ENCODE measurements at regions not wholly inside any gene's neighbourhood (a gene's known extent, or its start where the extent isn't known, plus 50 kb on each side); places are given as distances from the start of the nearest gene placed in this dataset.

DNA sequence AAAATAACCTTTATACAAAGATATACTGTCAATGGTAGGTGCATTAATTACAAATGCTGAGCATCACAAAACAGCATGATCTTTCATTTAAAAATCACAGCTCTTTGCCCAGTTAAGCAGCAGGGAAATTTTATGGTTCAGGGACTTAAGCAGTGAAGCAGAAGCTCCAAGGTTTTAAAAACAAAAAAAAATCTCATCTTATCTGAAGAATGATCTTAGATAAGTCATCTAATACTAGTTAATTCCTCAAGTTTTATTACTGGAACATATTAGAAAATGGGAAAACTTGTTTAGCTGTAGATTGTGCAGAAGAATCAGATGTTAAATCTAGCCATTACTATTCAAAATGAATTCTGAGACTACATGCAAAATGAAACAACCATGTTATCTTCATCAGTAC lies 289.9 kb downstream of the GASK1B start:
- DNase-seq (ENCODE audit: low spot score), result no peak

DNA sequence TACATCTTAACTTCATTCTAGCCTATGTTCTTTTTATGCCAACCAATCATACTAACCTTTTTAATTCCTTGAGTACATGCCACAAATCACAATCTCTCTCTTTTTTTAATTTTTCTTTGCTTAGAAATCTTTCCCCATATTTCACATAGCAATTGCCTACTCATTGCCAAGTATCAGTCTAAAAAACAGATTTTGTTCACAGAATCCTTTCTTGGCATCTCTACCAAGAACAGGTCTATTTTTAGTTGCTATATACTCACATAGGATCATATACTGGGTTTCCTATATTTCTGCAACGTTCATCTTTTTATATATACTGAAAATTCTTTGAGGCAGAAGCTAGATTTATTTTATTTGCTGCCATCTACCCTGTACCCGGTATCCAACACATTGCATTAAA lies 292.1 kb downstream of the GASK1B start:
- DNase-seq (ENCODE audit: low spot score), result no peak

DNA sequence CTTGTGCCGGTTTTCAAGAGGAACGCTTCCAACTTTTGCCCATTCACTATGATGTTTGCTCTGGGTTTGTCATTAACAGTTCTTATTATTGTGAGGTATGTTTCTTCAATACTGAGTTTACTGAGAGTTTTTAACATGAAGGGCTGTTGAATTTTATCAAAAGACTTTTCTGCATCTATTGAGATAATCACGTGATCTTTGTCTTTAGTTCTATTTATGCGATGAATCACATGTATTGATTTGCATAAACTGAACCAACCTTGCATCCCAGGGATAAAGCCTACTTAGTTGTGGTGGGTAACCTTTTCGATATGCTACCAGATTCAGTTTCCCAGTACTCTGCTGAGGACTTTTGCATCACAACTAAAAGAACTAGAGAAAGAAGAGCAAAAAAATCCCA lies 318.0 kb downstream of the GASK1B start:
- no peak for DNase-seq (ENCODE audit: low spot score)

DNA sequence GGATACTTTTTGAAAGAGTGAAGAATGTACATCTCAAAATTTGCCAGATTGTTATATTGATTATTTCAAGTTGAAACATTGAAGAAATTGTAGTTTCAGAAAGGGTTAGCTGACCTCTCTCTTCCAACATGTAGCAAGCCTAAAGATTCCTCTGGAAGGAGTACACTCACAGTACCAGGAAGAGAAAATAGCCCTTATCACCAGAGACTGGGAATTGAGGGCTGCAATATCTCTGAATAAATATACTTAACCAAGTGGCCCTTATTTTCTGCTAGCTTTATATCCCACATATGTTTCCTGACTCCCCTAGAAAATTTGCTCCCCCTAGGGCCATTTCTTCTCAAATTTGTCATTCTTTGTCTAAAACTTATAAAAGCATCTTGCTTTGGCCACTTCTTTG lies 332.2 kb downstream of the GASK1B start:
- DNase-seq (ENCODE audit: low spot score), result no peak

DNA sequence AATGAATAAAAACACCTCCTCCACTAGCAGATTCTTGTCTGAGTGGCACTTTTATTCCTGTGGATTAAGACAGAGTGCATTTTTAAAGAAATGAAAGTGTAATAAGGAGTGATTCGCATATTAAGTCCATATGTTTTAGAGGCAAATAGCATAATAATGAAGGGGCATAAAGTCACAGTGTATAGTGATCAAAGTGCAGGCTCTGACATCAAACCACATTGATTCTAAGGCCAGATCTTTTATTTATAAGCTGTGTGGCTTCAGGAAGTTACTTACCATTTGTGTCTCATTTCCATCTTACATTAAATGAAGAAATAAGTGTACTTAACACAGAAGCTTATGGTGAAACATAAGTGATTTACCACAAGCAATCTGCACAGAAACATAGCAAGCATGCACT lies 332.8 kb downstream of the GASK1B start:
- no peak for DNase-seq (ENCODE audit: low spot score)

DNA sequence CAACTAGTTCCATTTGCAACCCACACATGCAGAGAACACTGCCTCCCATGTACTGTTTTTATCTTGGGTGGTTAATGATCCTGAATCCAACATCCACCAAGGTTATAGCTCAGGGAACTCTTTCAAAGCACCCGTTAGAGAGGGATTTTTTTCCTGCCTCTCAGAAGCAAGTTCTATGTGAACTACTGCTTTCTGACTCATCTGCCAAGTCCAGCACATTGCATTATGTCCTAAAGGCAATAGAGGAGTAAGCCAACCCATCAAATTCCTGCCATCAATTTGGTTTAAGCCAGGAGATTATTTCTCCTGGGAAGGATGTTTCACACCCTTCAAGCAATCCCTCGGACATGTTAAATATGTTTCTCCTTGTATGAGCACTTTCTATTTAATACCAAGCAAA lies 334.5 kb downstream of the GASK1B start:
- DNase-seq (ENCODE audit: low spot score), result no peak

DNA sequence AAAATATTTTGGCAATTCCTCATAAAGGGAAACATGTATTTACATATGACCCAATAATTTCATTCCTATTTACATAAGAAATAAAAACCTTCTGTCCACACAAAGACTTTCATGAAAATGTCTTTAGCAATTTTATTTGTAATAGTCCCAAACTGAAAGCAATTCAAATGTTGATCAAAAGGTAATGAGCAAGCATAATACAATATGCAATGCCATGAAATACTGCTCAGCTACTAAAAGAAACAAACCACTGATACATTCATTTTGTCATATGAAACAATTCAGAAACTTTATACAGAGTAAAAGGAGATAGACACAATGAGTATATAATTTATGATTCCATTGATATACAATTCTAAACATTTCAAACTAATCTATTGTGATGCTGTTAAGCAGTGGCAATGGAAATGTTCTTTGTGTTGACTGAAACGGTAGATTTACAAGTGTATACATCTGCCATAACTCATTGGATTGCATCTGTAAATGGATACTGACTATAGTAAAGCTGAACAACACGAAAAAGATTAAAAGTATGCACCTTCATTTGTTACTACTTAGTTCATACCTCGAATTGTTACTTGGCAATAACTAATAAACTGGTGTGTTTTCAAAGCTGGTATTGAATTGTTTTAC lies 335.6 kb downstream of the GASK1B start:
- DNase-seq (ENCODE audit: low spot score), result no peak

DNA sequence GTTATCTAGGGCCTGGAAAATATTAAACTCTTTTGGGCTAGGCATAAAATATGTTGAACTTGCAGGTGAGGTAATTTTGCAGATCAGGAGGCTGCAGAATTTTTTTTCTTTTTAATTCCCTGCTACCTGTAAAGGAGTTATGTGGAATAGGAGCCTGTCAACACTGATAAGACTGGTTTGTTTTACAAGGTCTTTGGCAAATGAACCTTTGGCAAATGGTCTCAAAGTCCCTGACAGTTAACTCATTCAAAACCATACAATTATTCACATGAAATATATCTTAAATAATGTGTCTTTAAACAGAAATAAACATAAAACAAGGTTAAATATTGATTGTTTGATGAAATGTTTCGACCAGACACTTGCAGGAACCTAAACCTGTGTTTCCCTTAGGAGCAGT lies 340.2 kb downstream of the GASK1B start:
- DNase-seq (ENCODE audit: low spot score), result no peak

DNA sequence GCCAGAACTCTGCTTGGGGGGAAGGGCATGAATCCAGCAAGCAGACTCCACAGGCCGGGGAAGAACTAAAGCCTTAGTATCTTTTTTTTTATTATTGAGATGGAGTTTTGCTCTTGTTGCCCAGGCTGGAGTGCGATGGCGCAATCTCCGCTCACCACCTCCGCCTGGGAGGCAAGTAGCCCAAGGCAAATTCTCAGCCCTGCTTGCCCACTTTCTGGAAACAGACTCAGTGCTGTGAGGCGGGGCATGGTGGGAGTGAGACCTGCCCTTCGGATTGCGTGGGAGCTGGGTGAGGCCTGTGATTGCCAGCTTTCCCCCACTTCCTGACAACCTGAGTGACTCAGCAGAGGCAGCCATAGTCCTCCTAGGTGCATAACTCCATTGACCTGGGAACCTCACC lies 348.8 kb downstream of the GASK1B start:
- DNase-seq (ENCODE audit: low spot score), result no peak

DNA sequence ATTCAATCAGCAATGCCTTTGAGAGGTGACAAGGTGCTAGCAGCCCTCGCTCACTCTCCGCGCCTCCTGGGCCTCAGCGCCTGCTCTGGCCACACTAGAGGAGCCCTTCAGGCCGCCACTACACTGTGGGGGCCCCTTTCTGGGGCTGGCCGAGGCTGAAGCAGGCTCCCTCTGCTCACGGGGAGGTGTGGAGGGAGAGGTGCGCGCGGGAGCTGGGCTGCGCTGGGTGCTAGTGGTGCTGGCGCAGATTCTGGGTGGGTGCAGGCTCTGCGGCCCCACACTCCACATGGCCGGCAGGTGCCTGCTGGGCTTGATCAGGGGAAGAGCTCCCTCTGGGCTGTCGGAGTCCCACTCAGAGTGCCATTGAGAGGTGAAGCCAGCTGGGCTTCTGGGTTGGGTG lies 351.0 kb downstream of the GASK1B start:
- no peak for DNase-seq (ENCODE audit: low spot score)

DNA sequence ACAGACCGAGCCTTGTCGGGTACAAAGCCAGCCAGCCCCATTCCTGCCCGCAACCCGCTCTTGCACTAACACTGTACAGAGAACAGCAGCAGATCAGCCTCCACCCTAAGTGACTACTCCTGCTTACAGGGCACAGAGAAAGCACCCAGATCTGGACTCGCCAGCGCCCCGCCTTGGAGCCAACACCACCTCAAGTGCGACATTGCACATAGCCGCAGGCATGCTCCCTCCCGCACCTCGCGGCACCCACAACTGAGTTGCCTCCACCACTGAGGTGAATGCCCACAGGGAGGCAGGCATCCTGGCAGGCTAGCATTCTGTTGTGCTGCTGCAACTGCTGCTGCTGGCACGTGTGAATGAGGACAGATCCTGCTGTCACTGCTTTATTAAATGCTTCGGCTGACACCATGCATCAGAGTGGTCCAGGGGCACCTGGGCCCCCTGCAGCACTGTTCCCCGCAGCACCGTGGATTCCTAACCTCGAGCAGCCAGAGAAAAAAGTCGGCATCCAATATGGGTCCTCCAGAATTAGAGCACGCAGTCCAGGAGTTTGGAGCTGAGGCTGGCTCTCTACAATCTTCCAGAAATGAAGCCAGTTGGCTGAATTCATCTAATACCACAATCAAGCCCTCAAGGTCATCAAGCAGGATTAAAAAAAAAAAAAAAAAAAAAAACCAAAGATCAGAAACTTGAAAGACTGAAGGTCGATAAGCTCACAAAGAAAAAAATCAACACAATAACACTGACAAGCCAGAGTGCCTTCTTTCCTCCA lies 352.9 kb downstream of the GASK1B start:
- no peak for DNase-seq (ENCODE audit: low spot score)

DNA sequence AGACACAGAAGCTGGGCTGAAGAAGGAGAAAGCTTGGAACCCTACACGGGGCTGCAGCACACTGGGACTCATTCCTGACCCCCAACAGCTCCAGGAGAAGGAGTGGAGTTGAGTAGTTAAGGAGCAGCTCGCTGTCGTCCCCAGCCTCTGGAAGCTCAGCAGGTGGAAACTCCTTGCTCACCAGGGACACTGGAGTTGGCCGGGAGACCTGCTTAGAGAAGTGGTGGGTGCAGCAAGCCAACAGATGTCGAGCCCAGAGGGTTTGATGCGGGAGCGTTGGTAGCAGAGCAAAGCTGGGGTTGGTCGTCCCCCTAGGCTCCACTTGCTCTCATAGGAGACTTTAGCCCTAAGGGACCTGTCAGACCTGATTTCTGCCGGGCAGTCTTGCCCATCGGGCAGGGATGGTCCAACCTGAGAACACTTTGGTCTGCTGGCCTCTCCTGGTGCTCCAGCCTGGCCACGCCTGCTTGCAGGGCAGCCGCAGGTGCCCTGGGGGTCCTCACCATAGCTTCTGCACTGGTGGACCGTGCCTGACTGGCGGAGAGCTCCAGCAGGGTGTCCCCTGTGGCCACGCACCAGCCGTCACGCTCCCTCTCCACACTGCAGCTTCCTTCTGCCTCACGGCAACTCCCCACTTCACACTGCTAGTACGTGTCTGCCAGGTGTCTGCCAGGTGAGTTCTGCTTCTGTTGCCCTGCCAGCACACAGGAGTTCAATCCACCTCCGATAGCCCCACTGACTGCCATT lies 353.7 kb downstream of the GASK1B start:
- DNase-seq (ENCODE audit: low spot score), result no peak

DNA sequence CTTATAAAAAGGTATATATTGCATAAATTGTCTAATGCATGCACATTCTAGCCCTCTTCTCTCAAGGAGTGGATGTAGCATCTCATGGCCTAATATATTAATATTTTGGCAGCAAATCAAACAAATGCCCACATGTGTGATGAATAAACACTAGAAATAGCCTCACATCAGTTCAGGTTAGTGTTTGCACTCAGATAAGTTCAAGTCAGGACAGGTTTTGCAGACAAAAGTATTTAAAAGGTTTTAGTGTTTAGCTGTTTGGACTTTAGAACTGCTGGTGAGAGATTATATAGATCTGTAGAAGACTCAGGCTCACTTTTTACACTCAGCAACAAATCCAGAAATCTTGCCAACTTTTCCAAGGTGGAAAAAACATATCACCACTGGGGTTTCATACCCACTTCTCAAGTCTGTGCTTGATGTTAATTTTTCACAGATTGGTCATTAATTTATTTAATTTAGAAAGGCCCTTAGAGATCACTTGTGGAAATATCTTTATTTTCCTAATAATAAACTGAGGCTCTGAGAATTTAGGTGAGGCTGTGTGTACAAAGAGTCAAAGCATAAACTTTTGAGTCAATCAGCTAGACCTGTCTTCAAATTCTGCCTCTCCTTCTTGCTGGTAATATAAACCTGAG lies 362.6 kb downstream of the GASK1B start:
- no peak for DNase-seq (ENCODE audit: low spot score)

DNA sequence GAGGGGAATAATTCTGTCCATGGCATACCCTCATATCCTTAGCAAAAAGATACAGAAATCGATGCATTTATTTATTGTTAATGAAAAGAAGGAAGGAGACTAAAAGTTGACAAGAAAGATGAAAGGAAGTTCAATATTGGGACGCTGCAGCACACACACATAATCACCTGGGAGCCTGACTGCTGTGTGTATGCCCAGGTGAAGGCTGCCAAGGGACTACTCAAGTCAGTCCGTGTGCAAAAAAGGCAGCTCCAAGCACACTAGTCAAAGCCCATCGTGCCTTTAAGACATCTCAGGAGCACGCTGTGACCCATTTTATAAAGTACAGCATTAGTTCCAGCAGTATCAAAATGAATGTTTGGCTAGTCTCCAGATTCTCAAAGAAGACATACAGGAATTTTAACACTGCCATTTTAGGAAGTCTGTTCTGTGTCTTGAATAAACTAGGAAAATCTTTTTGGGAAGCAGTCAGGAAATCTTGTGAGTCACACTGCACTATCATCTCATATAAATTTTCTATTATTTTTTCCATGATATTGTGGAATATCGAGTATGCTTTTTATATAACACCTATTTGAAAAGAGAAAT lies 363.9 kb downstream of the GASK1B start:
- no peak for DNase-seq (ENCODE audit: low spot score)

DNA sequence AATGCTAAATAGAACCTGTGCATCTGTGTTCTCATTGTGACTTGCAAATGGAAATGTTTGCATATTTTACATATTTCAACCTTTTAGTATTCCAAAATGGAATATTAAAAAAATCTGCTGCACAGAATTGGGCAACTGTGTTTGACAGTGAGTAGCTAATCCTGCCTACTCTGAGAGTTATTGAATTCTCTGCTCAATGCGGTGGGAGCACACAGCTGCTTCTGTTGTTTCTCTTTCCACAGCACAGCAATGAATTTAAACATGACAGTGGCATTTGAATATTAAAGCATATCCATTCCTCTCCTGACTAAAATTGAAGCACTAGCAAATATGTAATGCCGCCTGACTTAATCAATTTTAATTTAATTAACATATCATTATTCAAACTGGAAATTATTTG lies 366.6 kb downstream of the GASK1B start:
- no peak for DNase-seq (ENCODE audit: low spot score)

DNA sequence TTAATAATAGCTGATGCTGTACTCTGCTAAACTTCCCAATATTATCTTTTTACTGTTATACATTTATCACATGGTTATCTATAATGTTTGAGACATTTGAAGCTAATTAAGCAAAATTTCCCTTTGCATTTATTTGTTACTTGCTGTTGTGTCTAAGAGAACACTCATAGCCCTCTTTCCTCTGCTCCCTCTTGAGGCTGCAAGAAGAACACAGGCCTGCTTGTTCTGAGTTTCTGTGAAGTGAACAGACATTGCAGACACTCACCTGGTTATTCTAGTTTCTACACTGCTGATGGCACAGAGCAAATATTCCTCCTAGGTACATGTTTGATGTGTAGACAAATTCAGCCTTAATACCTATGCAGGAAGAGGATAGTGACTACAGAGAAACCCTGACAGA lies 367.8 kb downstream of the GASK1B start:
- no peak for DNase-seq (ENCODE audit: low spot score)

DNA sequence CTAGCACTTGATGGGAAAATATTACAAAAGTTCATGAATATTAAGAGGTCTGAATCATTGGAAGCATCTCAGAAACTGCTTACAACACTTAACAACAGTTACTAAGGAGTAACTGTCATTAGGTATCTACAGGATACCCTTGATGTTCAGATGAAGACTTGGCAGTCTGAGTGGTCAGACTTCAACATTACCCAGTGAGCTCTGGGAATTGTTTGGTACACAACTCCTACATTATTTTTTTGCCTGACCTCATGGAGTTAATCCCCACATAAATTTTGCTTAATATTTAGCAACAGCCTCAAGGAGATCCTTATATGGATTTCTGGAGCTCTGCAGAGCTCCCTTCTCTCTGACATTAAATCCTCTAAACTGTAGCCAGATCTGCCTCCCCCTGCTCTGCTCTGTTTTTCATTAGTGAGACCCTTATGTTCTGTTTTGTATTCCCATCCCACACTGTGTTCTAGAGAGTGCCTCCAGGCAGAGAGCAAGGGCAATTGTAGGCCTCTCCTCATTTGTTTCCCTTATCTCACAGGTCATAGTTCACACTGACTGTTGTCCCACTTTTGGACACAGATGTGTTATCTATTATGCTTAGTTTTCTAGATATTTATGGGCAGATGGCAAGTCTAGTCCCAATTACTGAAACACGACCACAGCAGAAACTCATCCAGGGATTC lies 368.8 kb downstream of the GASK1B start:
- no peak for DNase-seq (ENCODE audit: low spot score)

DNA sequence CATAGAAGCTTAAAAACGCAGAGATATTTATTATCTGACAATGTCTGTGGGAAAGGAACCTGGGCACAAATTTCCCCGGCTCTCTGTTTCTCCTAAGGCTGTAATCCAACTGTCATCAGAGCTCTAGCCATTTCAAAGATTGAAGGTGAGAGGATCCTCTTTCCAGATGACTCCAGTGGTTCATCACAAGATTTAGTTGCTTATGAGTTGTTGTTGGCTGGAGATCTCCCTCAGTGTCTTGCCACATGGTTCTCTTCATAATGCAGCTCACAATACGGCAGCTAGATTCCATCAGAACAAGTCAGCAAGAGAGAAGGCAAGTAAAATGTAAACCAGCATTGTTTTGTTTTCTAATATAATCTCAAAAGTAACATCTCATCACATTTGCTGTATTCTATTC lies 369.4 kb downstream of the GASK1B start:
- DNase-seq (ENCODE audit: low spot score), result no peak

DNA sequence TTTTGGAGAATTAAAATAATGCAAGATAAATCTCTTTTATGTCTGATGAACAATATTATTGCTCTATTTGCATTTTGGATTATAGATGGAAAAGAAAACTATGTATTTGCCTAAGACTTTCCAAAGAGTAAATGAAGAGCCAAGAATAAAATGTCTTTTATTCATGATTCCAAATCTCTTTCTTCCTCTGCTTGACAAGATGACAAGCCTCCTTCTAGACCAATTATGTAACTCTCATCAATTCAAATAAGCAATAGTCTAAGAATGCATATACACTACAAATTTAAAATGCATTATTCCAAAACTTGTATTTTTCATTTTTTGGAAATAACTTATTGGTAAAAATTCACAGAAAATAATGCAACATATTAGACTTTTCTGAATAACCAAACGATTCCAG lies 377.3 kb downstream of the GASK1B start:
- DNase-seq (ENCODE audit: low spot score), result no peak

DNA sequence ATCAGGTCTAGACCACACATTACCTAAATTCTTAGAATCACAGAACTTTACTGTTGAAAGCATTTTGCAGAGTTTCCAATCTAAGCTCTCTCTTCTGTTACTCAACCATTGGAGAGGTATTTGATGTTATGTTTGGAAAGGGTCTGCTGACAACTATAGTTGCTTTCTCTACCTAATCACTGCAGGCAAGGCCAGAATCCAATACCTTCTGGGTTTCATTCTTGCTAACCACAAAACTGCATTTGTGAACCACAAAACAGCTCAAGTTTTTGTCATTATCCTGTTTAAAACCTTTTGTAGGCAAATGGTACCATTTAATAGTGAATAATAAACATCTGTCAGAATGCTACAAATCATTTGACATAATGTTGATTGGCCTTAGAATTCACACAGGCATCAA lies 380.1 kb downstream of the GASK1B start:
- no peak for DNase-seq (ENCODE audit: low spot score)

DNA sequence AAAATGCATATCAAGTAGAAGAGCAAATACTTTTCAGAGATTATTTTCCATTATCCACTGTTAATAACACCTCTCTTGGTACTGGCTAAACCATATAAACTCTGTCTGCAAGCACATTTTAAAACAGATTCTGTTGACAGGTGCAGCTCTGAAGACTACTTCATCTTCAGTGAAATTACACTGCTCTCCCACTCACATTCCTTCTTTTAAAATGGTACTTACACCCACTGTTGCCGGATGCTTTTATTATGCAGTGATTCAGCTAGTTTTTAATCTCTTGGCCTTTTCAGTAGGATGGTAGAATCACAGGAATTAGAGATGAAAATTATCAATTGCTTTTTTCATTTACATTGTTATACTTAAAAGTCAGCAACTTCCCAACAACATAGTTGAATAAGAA lies 381.6 kb downstream of the GASK1B start:
- no peak for DNase-seq (ENCODE audit: low spot score)

DNA sequence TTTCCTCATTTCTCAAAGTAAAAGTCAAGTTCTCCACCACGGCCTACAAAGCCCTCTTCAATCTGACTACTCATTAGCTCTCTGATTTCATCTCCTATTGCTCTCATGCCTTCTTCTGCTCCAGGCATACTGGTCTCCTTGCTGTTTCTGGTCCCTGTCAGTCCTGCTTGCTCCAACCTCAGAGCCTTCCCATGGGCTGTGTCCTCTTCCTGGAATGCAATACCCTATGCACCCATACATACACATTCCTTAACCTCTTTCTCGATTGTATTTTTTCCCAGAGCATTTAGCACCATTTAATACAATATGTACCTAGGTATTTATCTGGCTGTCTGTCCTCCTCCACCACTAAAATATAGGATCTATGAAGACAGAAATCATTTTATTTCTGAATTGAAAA lies 385.2 kb downstream of the GASK1B start:
- no peak for DNase-seq (ENCODE audit: low spot score)
